NCI-H2171 (cell line): ENCODE measurements at regions not wholly inside any gene's neighbourhood (a gene's known extent, or its start where the extent isn't known, plus 50 kb on each side); places are given as distances from the start of the nearest gene placed in this dataset.

Experiments used
- DNase-seq: peaks from one replicate; lab custom pipeline; 2025; lab: John Stamatoyannopoulos, UW

GRCh38 chr16:5377280-5377898 is 279.8 kb upstream of the EEF2KMT start:
- DNase-seq = no peak

GRCh38 chr16:5374184-5374583 is 276.6 kb upstream of the EEF2KMT start:
- DNase-seq = no peak

GRCh38 chr16:5367951-5368350 is 270.4 kb upstream of the EEF2KMT start:
- DNase-seq = no peak

GRCh38 chr16:5366126-5366525 is 268.5 kb upstream of the EEF2KMT start:
- no peak for DNase-seq

- DNase-seq = no peak
Measured at GRCh38 chr16:5364186-5364585, 266.6 kb upstream of the EEF2KMT start.

- DNase-seq = no peak
Measured at GRCh38 chr16:5361322-5361721, 263.7 kb upstream of the EEF2KMT start.

- DNase-seq = no peak
Measured at GRCh38 chr16:5354645-5355044, 257.1 kb upstream of the EEF2KMT start.

- DNase-seq = no peak
Measured at GRCh38 chr16:5349670-5350517, 252.3 kb upstream of the EEF2KMT start.

- no peak for DNase-seq
Measured at GRCh38 chr16:5349101-5349500, 251.5 kb upstream of the EEF2KMT start.

GRCh38 chr16:5347561-5347960 is 250.0 kb upstream of the EEF2KMT start:
- no peak for DNase-seq

- no peak for DNase-seq
Measured at GRCh38 chr16:5336941-5337340, 239.3 kb upstream of the EEF2KMT start.

- no peak for DNase-seq
Measured at GRCh38 chr16:5333991-5334390, 236.4 kb upstream of the EEF2KMT start.

GRCh38 chr16:5333126-5333525 is 235.5 kb upstream of the EEF2KMT start:
- DNase-seq = no peak

- no peak for DNase-seq
Measured at GRCh38 chr16:5330058-5330457, 232.5 kb upstream of the EEF2KMT start.

- no peak for DNase-seq
Measured at GRCh38 chr16:5328546-5328945, 231.0 kb upstream of the EEF2KMT start.

- no peak for DNase-seq
Measured at GRCh38 chr16:5326395-5326794, 228.8 kb upstream of the EEF2KMT start.

GRCh38 chr16:5325932-5326331 is 228.3 kb upstream of the EEF2KMT start:
- no peak for DNase-seq

- DNase-seq = no peak
Measured at GRCh38 chr16:5323284-5324141, 225.9 kb upstream of the EEF2KMT start.

GRCh38 chr16:5321930-5322329 is 224.3 kb upstream of the EEF2KMT start:
- DNase-seq = no peak

- no peak for DNase-seq
Measured at GRCh38 chr16:5319799-5320198, 222.2 kb upstream of the EEF2KMT start.

- DNase-seq = no peak
Measured at GRCh38 chr16:5315914-5316313, 218.3 kb upstream of the EEF2KMT start.

- no peak for DNase-seq
Measured at GRCh38 chr16:5314377-5314776, 216.8 kb upstream of the EEF2KMT start.
